ENCODE measurements at regions not wholly inside any gene's neighbourhood (a gene's known extent, or its start where the extent isn't known, plus 50 kb on each side); places are given as distances from the start of the nearest gene placed in this dataset.

GRCh38 chr21:32949701-32950100 is 76.0 kb upstream of the OLIG2 start:
- Histone ChIP-seq H3K27ac (ENCODE audit: poor library complexity, severe bottlenecking) (no peak overlapping the region), H3K36me3 (ENCODE audit: low read depth) (no peaks in the 10 kb centered on the region), H3K4me1 (ENCODE audit: insufficient read depth, poor library complexity, severe bottlenecking) (no peaks in the 10 kb centered on the region), H3K4me3 (ENCODE audit: severe bottlenecking) (no peak overlapping the region), H3K9me3 (ENCODE audit: severe bottlenecking) (no peaks in the 10 kb centered on the region), H3K27me3 (ENCODE audit: insufficient read depth, poor library complexity, severe bottlenecking) (peaks cover 42% of the 10 kb centered on the region)
- ATAC-seq (ENCODE audit: low read depth) (no peak), DNase-seq (ENCODE audit: low spot score) (no peak)
- no peak for TF ChIP-seq CTCF (IDR thresholded peaks at IDR 0.05; ENCODE audit: poor library complexity, severe bottlenecking)

- DNase-seq (ENCODE audit: low spot score) (no peak), ATAC-seq (ENCODE audit: low read depth) (no peak)
- Histone ChIP-seq H3K4me1 (ENCODE audit: insufficient read depth, poor library complexity, severe bottlenecking) (no peaks in the 10 kb centered on the region), H3K27me3 (ENCODE audit: insufficient read depth, poor library complexity, severe bottlenecking) (peaks cover 55% of the 10 kb centered on the region), H3K4me3 (ENCODE audit: severe bottlenecking) (no peak overlapping the region), H3K36me3 (ENCODE audit: low read depth) (no peaks in the 10 kb centered on the region), H3K27ac (ENCODE audit: poor library complexity, severe bottlenecking) (no peak overlapping the region), H3K9me3 (ENCODE audit: severe bottlenecking) (no peaks in the 10 kb centered on the region)
- TF ChIP-seq CTCF (IDR thresholded peaks at IDR 0.05; ENCODE audit: poor library complexity, severe bottlenecking): no peak
These were observed 74.7 kb upstream of the OLIG2 start for GRCh38 chr21:32951041-32951440.

GRCh38 chr21:32954353-32954752 is 71.4 kb upstream of the OLIG2 start:
- H3K4me3 ChIP-seq (ENCODE audit: severe bottlenecking): no peak overlapping the region
- no peak overlapping the region for H3K27ac ChIP-seq (ENCODE audit: poor library complexity, severe bottlenecking)
- no peaks in the 10 kb centered on the region for H3K4me1 ChIP-seq (ENCODE audit: insufficient read depth, poor library complexity, severe bottlenecking)
- DNase-seq (ENCODE audit: low spot score) (no peak), ATAC-seq (ENCODE audit: low read depth) (no peak)
- no peaks in the 10 kb centered on the region for H3K9me3 ChIP-seq (ENCODE audit: severe bottlenecking)
- peaks cover 88% of the 10 kb centered on the region for H3K27me3 ChIP-seq (ENCODE audit: insufficient read depth, poor library complexity, severe bottlenecking)
- H3K36me3 ChIP-seq (ENCODE audit: low read depth): no peaks in the 10 kb centered on the region
- no peak for TF ChIP-seq CTCF (IDR thresholded peaks at IDR 0.05; ENCODE audit: poor library complexity, severe bottlenecking)

- Histone ChIP-seq H3K4me1 (ENCODE audit: insufficient read depth, poor library complexity, severe bottlenecking) (no peaks in the 10 kb centered on the region), H3K36me3 (ENCODE audit: low read depth) (no peaks in the 10 kb centered on the region), H3K4me3 (ENCODE audit: severe bottlenecking) (no peak overlapping the region), H3K27ac (ENCODE audit: poor library complexity, severe bottlenecking) (no peak overlapping the region), H3K9me3 (ENCODE audit: severe bottlenecking) (no peaks in the 10 kb centered on the region), H3K27me3 (ENCODE audit: insufficient read depth, poor library complexity, severe bottlenecking) (peaks cover 95% of the 10 kb centered on the region)
- DNase-seq (ENCODE audit: low spot score) (no peak), ATAC-seq (ENCODE audit: low read depth) (no peak)
- no peak for TF ChIP-seq CTCF (IDR thresholded peaks at IDR 0.05; ENCODE audit: poor library complexity, severe bottlenecking)
These were observed 70.2 kb upstream of the OLIG2 start for GRCh38 chr21:32955311-32956060.

GRCh38 chr21:32956061-32956656 is 69.6 kb upstream of the OLIG2 start:
- Histone ChIP-seq H3K27ac (ENCODE audit: poor library complexity, severe bottlenecking) (no peak overlapping the region), H3K36me3 (ENCODE audit: low read depth) (no peaks in the 10 kb centered on the region), H3K4me3 (ENCODE audit: severe bottlenecking) (no peak overlapping the region), H3K4me1 (ENCODE audit: insufficient read depth, poor library complexity, severe bottlenecking) (no peaks in the 10 kb centered on the region), H3K9me3 (ENCODE audit: severe bottlenecking) (no peaks in the 10 kb centered on the region), H3K27me3 (ENCODE audit: insufficient read depth, poor library complexity, severe bottlenecking) (peaks cover 98% of the 10 kb centered on the region)
- ATAC-seq (ENCODE audit: low read depth): no peak
- DNase-seq (ENCODE audit: low spot score): no peak
- no peak for TF ChIP-seq CTCF (IDR thresholded peaks at IDR 0.05; ENCODE audit: poor library complexity, severe bottlenecking)
